GM10266 (cell line): ENCODE measurements at regions not wholly inside any gene's neighbourhood (a gene's known extent, or its start where the extent isn't known, plus 50 kb on each side); places are given as distances from the start of the nearest gene placed in this dataset.

Experiments used
- DNase-seq: peaks from one replicate; pipeline ENCODE4 v3.0.0; 2012; ENCODE audit errors: extremely low spot score
- TF ChIP-seq, protein P1 (sequence below): IDR thresholded peaks from 2 replicates; pipeline ENCODE4 v1.5.1; 2012; ENCODE audit warnings: mild to moderate bottlenecking, low read depth; ENCODE audit not compliant: control insufficient read depth, insufficient read depth; ENCODE audit errors: missing control alignments

GRCh38 chr7:156025675-156026074 is 213.4 kb upstream of the SHH start:
- TF ChIP-seq, protein P1, sequence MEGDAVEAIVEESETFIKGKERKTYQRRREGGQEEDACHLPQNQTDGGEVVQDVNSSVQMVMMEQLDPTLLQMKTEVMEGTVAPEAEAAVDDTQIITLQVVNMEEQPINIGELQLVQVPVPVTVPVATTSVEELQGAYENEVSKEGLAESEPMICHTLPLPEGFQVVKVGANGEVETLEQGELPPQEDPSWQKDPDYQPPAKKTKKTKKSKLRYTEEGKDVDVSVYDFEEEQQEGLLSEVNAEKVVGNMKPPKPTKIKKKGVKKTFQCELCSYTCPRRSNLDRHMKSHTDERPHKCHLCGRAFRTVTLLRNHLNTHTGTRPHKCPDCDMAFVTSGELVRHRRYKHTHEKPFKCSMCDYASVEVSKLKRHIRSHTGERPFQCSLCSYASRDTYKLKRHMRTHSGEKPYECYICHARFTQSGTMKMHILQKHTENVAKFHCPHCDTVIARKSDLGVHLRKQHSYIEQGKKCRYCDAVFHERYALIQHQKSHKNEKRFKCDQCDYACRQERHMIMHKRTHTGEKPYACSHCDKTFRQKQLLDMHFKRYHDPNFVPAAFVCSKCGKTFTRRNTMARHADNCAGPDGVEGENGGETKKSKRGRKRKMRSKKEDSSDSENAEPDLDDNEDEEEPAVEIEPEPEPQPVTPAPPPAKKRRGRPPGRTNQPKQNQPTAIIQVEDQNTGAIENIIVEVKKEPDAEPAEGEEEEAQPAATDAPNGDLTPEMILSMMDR = no peak
- no peak for DNase-seq

DNA sequence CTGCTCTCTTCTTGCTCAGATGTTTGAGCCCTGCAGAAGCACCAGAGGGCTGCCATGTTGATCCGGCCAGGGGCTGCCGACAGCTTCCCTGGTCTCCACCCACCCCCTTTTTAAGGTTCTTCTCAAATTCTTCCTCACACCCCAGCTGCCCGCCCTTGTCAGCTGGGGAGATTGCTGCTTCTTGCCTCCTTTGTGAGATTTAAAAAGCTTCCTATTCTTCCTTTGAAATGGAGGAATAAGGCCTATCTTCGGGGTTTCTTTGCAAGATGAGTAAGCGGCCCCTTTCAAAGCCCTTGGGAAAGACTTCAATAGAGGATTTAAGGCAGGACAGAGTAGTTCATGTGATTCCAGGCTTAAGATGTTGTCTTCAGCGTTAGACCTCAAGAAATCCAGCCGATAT is 211.9 kb upstream of the SHH start:
- TF ChIP-seq, protein P1 = no peak
- no peak for DNase-seq

DNA sequence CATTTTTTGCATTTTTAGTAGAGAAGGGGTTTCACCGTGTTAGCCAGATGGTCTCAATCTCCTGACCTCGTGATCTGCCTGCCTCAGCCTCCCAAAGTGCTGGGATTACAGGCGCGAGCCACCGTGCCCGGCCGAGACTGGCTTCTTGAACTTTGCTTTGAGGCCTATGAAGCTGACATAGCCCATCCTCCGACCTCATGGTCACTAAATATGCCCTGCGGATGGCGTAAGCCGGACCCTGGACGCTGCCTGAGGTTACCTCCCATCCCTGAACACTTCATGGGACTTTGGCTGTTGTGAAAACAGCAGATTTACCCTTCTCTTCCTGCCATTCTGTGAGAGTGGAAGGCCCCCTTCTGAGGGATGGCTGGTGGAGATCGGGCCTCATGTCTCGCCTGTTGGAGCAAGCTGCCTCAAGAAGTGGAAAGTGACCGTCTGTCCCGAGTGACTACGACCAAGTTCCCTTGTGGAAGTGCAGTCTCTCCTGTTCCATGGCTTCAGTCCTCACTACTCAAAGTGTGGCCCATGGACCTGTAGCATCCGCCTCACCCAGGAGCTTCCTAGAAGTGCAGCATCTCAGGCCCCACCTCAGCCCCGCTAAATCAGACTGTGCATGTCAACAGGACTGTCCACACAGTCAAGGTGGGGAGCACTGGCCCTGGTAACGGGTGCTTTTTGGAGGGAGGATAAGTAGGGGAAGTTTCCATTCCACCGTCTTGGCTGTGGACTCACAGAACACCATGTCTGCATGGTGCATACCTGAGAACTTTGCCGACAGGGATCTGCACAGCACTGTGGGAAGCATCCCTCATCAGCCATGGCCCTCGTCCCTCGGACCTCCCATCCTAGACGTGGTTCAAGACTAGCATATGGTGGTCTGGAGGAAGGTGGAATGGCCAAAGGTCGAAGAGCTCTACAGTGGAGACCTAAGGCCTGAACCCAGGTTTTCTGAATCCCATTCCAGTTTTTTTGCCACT is 210.5 kb upstream of the SHH start:
- TF ChIP-seq, protein P1 = no peak
- no peak for DNase-seq

GRCh38 chr7:156021471-156021870 is 209.2 kb upstream of the SHH start:
- DNase-seq = no peak

DNA sequence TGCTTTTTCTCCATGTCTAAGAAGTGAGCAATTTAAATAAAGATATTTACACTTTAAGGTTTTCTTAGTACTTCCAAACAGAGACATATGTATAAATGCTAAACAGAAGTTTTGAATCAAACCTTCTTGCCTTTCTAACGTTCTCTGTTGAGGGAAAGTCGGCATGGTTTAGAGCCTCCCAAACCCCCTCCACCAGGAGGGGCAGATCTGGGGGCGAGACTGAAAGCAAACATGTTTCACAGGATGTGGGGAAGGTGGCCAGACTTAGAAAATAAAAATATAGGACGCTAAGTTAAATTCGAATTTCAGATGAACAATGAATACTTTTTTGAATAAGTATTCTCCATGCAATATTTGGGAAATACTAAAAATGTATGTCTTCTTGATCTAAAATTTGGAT is 208.3 kb upstream of the SHH start:
- no peak for DNase-seq
- TF ChIP-seq, protein P1 = no peak

More at GRCh38 chr7:156021471-156021870, 209.2 kb upstream of the SHH start:
- TF ChIP-seq, protein P1 = no peak

DNA sequence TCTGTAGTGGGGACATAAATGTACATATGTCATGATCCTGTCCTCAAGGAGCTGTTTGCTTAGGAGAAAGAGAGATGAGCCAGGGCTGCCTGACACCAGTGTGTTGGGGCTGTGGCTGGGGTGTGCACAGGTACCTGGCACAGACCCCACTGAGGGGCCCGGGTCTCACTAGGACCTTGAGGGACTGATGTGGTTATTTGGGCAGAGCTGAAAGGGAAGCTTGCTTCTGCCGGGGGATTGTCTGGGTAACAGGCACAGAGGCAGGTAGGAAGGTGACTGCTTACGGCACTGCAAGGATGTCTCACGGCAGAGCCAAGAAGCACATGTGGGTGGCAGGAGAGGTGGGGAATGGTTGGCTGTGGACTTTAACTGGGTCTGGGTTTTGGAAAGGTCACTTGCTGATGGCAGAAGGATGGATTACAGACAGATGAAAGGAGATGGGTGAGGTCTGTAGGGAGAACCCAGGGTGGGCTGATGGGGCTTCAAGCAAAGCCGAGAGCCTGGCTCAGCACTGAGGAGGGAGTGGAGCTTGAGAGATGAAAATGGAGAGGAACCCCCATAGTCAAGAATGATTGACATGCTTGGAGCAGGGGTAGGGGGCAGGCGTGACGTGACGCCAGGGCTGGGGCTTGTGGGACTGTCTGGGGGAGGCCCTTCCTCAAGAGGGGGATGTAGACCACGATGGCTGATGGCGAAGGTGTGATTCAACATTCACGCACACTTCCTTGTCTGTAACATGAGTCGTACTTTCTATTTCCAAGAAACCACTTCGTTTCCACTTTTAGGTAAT is 207.7 kb upstream of the SHH start:
- TF ChIP-seq, protein P1 = no peak
- no peak for DNase-seq
